HL-60 (cell line): ENCODE measurements at regions not wholly inside any gene's neighbourhood (a gene's known extent, or its start where the extent isn't known, plus 50 kb on each side); places are given as distances from the start of the nearest gene placed in this dataset.

Experiments used
- DNase-seq, 2 experiments: peaks; one replicate each; pipeline ENCODE4 v3.0.0-alpha.2; 2010 to 2020; ENCODE audit warnings: low read depth in 1 of 2, low spot score in 1 of 2
- H3K27ac ChIP-seq: fragments of 250-450 bp; sonication (Bioruptor Pico); replicated peaks from 2 replicates; pipeline ENCODE4 v1.5.1; 2020; ENCODE audit warnings: mild to moderate bottlenecking, moderate library complexity
- H3K27me3 ChIP-seq: fragments of 250-450 bp; sonication (Bioruptor Pico); 2 replicates; pipeline ENCODE4 v1.5.1; 2021; ENCODE audit warnings: mild to moderate bottlenecking, moderate library complexity; ENCODE audit not compliant: insufficient read depth, poor library complexity, severe bottlenecking
- H3K4me3 ChIP-seq: replicated peaks from 2 replicates; pipeline ENCODE4 v1.5.1; 2011; ENCODE audit warnings: mild to moderate bottlenecking, control low read depth, low read length; ENCODE audit not compliant: insufficient read depth
- GABPA ChIP-seq: IDR thresholded peaks from 2 replicates; pipeline ENCODE4 v1.6.1; 2012; ENCODE audit warnings: low read depth
- POLR2AphosphoS5 ChIP-seq: IDR thresholded peaks from 2 replicates; pipeline ENCODE4 v1.6.1; 2012; ENCODE audit warnings: low read depth
- SPI1 ChIP-seq: IDR thresholded peaks from 2 replicates; pipeline ENCODE4 v1.6.1; 2012; ENCODE audit warnings: low read depth, mild to moderate bottlenecking, borderline replicate concordance
- TF ChIP-seq, protein P1 (sequence below): IDR thresholded peaks from 2 replicates; pipeline ENCODE4 v1.6.1; 2012; ENCODE audit warnings: low read depth; ENCODE audit not compliant: insufficient replicate concordance
- TF ChIP-seq, protein P2 (sequence below): IDR thresholded peaks from one replicate; pipeline ENCODE4 v1.5.1; 2011; ENCODE audit warnings: low read length, control low read depth, inconsistent platforms; ENCODE audit not compliant: insufficient read depth

DNA sequence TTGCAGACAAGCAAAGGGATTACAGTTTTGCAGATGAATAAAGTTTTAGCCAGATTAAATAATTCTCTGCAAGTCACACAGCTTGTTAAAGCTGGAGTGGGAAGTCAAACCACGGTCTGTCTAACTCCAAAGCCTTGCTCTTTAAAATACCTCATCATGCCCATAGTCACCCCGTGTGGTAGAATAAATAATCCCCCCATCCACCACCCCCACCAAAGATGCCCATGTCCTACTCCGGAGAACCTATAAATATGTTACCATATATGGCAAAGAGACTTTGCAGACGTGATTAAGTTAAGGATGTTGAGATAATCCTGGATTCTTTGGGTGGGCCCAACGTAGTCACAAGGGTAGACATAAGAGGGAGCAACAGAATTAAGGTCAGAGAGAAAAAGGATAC lies 118.7 kb downstream of the BEND2 start:
- TF ChIP-seq, protein P1, sequence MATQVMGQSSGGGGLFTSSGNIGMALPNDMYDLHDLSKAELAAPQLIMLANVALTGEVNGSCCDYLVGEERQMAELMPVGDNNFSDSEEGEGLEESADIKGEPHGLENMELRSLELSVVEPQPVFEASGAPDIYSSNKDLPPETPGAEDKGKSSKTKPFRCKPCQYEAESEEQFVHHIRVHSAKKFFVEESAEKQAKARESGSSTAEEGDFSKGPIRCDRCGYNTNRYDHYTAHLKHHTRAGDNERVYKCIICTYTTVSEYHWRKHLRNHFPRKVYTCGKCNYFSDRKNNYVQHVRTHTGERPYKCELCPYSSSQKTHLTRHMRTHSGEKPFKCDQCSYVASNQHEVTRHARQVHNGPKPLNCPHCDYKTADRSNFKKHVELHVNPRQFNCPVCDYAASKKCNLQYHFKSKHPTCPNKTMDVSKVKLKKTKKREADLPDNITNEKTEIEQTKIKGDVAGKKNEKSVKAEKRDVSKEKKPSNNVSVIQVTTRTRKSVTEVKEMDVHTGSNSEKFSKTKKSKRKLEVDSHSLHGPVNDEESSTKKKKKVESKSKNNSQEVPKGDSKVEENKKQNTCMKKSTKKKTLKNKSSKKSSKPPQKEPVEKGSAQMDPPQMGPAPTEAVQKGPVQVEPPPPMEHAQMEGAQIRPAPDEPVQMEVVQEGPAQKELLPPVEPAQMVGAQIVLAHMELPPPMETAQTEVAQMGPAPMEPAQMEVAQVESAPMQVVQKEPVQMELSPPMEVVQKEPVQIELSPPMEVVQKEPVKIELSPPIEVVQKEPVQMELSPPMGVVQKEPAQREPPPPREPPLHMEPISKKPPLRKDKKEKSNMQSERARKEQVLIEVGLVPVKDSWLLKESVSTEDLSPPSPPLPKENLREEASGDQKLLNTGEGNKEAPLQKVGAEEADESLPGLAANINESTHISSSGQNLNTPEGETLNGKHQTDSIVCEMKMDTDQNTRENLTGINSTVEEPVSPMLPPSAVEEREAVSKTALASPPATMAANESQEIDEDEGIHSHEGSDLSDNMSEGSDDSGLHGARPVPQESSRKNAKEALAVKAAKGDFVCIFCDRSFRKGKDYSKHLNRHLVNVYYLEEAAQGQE: no peak
- TF ChIP-seq SPI1 (no peak), GABPA (no peak), POLR2AphosphoS5 (no peak)
- TF ChIP-seq, protein P2, sequence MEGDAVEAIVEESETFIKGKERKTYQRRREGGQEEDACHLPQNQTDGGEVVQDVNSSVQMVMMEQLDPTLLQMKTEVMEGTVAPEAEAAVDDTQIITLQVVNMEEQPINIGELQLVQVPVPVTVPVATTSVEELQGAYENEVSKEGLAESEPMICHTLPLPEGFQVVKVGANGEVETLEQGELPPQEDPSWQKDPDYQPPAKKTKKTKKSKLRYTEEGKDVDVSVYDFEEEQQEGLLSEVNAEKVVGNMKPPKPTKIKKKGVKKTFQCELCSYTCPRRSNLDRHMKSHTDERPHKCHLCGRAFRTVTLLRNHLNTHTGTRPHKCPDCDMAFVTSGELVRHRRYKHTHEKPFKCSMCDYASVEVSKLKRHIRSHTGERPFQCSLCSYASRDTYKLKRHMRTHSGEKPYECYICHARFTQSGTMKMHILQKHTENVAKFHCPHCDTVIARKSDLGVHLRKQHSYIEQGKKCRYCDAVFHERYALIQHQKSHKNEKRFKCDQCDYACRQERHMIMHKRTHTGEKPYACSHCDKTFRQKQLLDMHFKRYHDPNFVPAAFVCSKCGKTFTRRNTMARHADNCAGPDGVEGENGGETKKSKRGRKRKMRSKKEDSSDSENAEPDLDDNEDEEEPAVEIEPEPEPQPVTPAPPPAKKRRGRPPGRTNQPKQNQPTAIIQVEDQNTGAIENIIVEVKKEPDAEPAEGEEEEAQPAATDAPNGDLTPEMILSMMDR: no peak
- H3K27me3 ChIP-seq: no peaks in the 10 kb centered on the region
- H3K4me3 ChIP-seq: no peak overlapping the region
- no peak for DNase-seq
- no peak overlapping the region for H3K27ac ChIP-seq

DNA sequence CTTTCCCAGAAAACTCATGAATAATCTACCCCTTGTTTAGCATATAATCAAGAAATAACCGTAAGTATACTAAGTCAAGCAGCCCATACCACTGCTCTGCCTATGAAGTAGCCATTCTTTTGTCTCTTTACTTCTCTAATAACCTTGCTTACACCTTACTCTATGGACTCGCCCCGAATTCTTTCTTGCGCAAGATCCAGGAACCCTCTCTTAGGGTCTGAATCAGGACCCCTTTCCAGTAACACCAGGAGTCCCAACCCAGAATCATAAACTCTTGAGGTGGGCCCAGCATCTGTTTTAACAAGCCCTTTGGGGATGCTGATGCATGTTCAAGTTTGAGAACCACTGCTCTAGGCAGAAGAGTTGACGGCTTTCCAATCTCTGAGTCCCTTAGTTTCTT lies 119.6 kb downstream of the BEND2 start:
- DNase-seq: no peak
- TF ChIP-seq, protein P2: no peak
- TF ChIP-seq SPI1 (no peak), GABPA (no peak), POLR2AphosphoS5 (no peak)
- TF ChIP-seq, protein P1: no peak
- no peak overlapping the region for H3K27ac ChIP-seq
- H3K4me3 ChIP-seq: no peak overlapping the region
- H3K27me3 ChIP-seq: no peaks in the 10 kb centered on the region

DNA sequence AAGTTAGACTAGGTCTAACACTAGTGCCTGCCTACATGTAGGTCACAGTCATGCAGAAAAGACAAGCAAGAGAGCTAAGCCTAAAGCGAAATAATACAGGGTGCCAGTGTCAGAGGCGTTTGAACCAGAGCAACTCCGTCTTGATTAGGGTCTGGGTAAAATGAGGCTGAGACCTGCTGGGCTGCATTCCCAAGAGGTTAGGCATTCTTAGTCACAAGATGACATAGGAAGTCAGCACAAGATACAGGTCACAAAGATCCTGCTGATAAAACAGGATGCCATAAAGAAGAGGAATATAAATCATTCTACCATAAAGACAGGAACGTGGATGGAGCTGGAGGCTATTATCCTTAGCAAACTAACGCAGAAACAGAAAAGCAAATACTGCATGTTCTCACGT lies 120.9 kb downstream of the BEND2 start:
- TF ChIP-seq SPI1: no peak
- no peak for TF ChIP-seq GABPA
- TF ChIP-seq POLR2AphosphoS5: no peak
- TF ChIP-seq, protein P1: no peak
- TF ChIP-seq, protein P2: no peak
- no peak overlapping the region for H3K27ac ChIP-seq
- no peak overlapping the region for H3K4me3 ChIP-seq
- no peaks in the 10 kb centered on the region for H3K27me3 ChIP-seq
- DNase-seq: no peak
